Keratinocyte (primary cell): ENCODE measurements at regions not wholly inside any gene's neighbourhood (a gene's known extent, or its start where the extent isn't known, plus 50 kb on each side); places are given as distances from the start of the nearest gene placed in this dataset.

Experiments
- EZH2 ChIP-seq: IDR thresholded peaks from one replicate; pipeline ENCODE4 v1.6.1; 2012; ENCODE audit warnings: inconsistent platforms, mild to moderate bottlenecking, low read length, moderate library complexity
- TF ChIP-seq, protein P1 (sequence below), 3 experiments: IDR thresholded peaks in 1 of 3; conservative IDR thresholded peaks in 1 of 3; optimal IDR thresholded peaks in 1 of 3; 2 replicates in 2 of 3; 3 replicates in 1 of 3; pipeline versions ENCODE3 to v1.5.1; 2011; ENCODE audit warnings: low read length in 3 of 3, mild to moderate bottlenecking in 3 of 3, moderate library complexity in 2 of 3, control low read depth in 1 of 3, inconsistent platforms in 1 of 3; ENCODE audit not compliant: insufficient read depth in 2 of 3; ENCODE audit errors: extremely low read depth in 1 of 3

DNA sequence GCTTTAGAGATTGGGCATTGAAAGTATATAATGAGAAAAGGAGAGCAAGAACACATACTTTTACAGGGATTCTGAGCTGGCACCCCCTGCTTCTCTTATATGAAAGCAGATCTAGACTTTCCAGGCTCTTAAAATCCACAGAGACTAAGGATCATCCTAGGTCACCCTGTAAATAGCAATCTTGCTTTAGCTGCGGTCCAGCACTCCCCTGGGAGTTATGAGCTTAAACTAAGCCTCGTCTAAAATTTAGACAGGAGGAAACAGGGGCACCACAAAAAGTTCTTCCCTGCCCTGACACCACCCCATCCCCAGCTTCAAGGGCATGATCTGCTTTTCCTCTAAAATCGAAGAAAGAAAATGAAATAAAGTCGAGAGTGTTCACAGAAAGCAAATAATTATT, 143.3 kb upstream of the KCNIP4 start:
- TF ChIP-seq, protein P1, sequence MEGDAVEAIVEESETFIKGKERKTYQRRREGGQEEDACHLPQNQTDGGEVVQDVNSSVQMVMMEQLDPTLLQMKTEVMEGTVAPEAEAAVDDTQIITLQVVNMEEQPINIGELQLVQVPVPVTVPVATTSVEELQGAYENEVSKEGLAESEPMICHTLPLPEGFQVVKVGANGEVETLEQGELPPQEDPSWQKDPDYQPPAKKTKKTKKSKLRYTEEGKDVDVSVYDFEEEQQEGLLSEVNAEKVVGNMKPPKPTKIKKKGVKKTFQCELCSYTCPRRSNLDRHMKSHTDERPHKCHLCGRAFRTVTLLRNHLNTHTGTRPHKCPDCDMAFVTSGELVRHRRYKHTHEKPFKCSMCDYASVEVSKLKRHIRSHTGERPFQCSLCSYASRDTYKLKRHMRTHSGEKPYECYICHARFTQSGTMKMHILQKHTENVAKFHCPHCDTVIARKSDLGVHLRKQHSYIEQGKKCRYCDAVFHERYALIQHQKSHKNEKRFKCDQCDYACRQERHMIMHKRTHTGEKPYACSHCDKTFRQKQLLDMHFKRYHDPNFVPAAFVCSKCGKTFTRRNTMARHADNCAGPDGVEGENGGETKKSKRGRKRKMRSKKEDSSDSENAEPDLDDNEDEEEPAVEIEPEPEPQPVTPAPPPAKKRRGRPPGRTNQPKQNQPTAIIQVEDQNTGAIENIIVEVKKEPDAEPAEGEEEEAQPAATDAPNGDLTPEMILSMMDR (optimal IDR thresholded peaks at IDR 0.05 in 1 of 3, IDR thresholded peaks at IDR 0.05 in 1 of 3, conservative IDR thresholded peaks at IDR 0.05 in 1 of 3; ENCODE audit: extremely low read depth in 1 of 3, insufficient read depth in 2 of 3, low read length in 3 of 3) = no peak
- TF ChIP-seq EZH2 = no peak
